ENCODE measurements at regions not wholly inside any gene's neighbourhood (a gene's known extent, or its start where the extent isn't known, plus 50 kb on each side); places are given as distances from the start of the nearest gene placed in this dataset.

DNA sequence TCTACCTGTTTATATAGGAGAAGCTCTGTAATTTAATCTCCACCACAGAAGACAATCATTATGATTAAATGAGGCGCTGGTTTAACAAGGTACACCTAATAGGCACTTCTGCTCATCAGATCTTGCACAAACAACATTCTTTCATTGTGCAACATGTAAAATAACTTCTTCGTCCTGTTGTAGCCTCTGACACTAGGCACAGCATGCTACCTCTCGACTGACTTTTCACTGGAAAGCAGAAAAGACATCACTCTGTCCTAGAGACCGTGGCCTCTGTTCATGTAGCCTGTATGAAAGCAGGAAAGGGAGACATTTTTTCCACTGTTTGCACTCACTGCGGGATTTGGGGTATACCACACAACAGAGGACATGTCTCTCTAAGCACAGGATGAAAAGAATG is 316.5 kb downstream of the IRS1 start:
- Histone ChIP-seq H3K27ac (ENCODE audit: low read depth in 2 of 2, low read length in 2 of 2) (no peak overlapping the region), H3K4me1 (ENCODE audit: control insufficient read depth in 2 of 3, insufficient read depth in 2 of 3, low read depth in 1 of 3, low read length in 3 of 3) (peaks cover 0 to 6% (median 0%) of the 10 kb centered on the region in 3 donors), H3K27me3 (ENCODE audit: control insufficient read depth, insufficient read depth, low read length) (no peaks in the 10 kb centered on the region), H3K9me3 (ENCODE audit: control insufficient read depth in 2 of 3, insufficient read depth in 1 of 3, low read length in 3 of 3) (no peaks in the 10 kb centered on the region), H3K4me3 (ENCODE audit: low read length in 3 of 3) (no peak overlapping the region), H3K9ac (ENCODE audit: low read length in 3 of 3) (no peak overlapping the region), H3K36me3 (ENCODE audit: control insufficient read depth in 2 of 3, insufficient read depth in 3 of 3, low read length in 3 of 3) (no peaks in the 10 kb centered on the region)
- FAIRE-seq (no peak), DNase-seq (no peak)
- intact Hi-C loops (cut with DNase I), result no loop called here
- TF ChIP-seq, protein P1, sequence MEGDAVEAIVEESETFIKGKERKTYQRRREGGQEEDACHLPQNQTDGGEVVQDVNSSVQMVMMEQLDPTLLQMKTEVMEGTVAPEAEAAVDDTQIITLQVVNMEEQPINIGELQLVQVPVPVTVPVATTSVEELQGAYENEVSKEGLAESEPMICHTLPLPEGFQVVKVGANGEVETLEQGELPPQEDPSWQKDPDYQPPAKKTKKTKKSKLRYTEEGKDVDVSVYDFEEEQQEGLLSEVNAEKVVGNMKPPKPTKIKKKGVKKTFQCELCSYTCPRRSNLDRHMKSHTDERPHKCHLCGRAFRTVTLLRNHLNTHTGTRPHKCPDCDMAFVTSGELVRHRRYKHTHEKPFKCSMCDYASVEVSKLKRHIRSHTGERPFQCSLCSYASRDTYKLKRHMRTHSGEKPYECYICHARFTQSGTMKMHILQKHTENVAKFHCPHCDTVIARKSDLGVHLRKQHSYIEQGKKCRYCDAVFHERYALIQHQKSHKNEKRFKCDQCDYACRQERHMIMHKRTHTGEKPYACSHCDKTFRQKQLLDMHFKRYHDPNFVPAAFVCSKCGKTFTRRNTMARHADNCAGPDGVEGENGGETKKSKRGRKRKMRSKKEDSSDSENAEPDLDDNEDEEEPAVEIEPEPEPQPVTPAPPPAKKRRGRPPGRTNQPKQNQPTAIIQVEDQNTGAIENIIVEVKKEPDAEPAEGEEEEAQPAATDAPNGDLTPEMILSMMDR (IDR thresholded peaks at IDR 0.05; ENCODE audit: borderline replicate concordance, extremely low read depth, insufficient read depth), result no peak

DNA sequence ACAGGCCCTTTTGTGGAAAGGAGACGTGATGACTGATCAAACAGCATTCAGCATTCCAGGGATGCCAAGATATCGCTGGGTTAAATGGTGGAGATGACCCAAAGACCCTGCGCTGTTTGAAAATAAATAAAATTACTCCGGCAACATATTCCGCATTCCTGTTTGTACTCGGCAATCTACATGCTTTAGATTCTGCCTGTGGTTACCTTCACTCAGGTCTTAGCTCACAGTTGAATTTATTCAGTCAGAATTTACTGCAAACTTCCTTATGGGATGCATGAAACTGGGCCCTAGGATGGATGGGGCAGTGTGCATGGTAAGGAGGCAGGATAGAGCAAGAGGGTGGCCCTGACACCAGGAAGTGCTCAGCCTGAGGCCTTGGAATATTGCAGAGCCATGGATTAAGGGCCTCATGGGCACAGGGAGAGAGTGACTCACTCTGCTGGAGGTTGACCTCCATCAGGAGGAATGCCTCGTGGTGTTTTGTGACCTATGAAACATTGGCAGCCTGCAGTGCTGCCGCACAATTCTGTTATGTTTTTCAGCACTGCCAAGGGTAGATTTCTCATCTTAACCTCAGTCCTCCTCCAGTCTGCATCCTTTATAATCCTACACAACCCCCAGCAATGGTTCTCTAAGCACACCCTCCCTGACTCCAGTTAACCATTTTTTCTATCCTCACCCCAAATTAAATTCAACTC is 321.4 kb downstream of the IRS1 start:
- H3K4me1 ChIP-seq (ENCODE audit: control insufficient read depth in 2 of 3, insufficient read depth in 2 of 3, low read depth in 1 of 3, low read length in 3 of 3), result peaks cover 0 to 10% (median 0%) of the 10 kb centered on the region in 3 donors
- H3K9me3 ChIP-seq (ENCODE audit: control insufficient read depth in 2 of 3, insufficient read depth in 1 of 3, low read length in 3 of 3), result no peaks in the 10 kb centered on the region
- H3K27ac ChIP-seq (ENCODE audit: low read depth in 2 of 2, low read length in 2 of 2), result peak overlapping the region; percentile 9 to 79
- H3K36me3 ChIP-seq (ENCODE audit: control insufficient read depth in 2 of 3, insufficient read depth in 3 of 3, low read length in 3 of 3), result no peaks in the 10 kb centered on the region
- no peak for FAIRE-seq
- no peaks in the 10 kb centered on the region for H3K27me3 ChIP-seq (ENCODE audit: control insufficient read depth, insufficient read depth, low read length)
- H3K9ac ChIP-seq (ENCODE audit: low read length in 3 of 3), result no peak overlapping the region
- no peak overlapping the region for H3K4me3 ChIP-seq (ENCODE audit: low read length in 3 of 3)
- DNase-seq, result peak in 3 of 5 donors; percentile 15 to 63 (median 43)
- intact Hi-C loops (cut with DNase I), result no loop called here
- TF ChIP-seq, protein P1 (IDR thresholded peaks at IDR 0.05; ENCODE audit: borderline replicate concordance, extremely low read depth, insufficient read depth), result no peak

DNA sequence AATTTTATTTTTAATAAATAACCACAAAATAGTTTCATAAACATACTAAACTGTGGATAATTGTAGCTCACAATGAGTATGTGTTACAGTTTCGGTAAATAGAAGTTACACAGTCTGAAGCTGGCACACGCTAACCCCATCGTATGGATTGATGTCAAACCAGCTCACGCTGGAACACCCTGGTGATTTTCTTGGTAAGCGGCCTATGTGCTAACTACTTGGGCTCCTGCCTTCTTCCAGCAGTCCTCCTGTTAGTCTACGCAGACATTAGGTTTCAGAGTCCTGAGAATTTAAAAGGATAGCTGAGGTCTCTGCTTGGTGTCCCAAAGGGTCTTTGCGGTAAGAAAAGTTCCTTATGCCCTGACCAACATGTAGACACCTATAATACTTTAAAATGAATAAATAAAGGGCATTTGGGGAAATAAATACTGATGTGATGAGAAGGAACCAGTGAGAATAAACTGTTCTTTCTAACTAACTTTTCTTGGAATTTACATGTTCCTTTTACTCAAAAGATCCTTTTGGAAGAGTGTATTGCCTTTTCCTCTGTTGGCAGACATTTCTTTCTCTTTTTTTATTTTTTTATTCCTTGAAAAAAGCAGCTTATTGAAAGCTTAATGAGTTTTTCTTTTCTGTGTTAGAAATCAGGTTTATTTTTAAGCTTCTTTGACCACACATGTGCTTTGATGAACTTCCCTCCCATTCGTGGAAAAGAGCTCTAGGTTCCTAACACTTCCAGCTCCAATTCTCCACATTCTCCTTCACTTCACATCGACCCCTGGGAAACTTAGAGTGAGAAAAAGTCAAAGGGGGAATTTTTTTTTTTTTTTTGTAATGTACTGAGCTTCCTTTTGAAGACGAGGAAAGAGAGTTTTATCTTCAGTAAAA is 322.2 kb downstream of the IRS1 start:
- Histone ChIP-seq H3K27ac (ENCODE audit: low read depth in 2 of 2, low read length in 2 of 2) (peak overlapping the region in 1 of 2 donors; percentile 79), H3K4me1 (ENCODE audit: control insufficient read depth in 2 of 3, insufficient read depth in 2 of 3, low read depth in 1 of 3, low read length in 3 of 3) (peaks cover 0 to 10% (median 0%) of the 10 kb centered on the region in 3 donors), H3K9me3 (ENCODE audit: control insufficient read depth in 2 of 3, insufficient read depth in 1 of 3, low read length in 3 of 3) (no peaks in the 10 kb centered on the region), H3K27me3 (ENCODE audit: control insufficient read depth, insufficient read depth, low read length) (no peaks in the 10 kb centered on the region), H3K9ac (ENCODE audit: low read length in 3 of 3) (no peak overlapping the region), H3K4me3 (ENCODE audit: low read length in 3 of 3) (no peak overlapping the region), H3K36me3 (ENCODE audit: control insufficient read depth in 2 of 3, insufficient read depth in 3 of 3, low read length in 3 of 3) (no peaks in the 10 kb centered on the region)
- TF ChIP-seq, protein P1 (IDR thresholded peaks at IDR 0.05; ENCODE audit: borderline replicate concordance, extremely low read depth, insufficient read depth), result no peak
- DNase-seq (peak in 2 of 5 donors; percentile 7 to 37), FAIRE-seq (no peak)
- intact Hi-C loops (cut with DNase I), result no loop called here
